Upper lobe of left lung (tissue), 6 donors: ENCODE measurements at regions not wholly inside any gene's neighbourhood (a gene's known extent, or its start where the extent isn't known, plus 50 kb on each side); places are given as distances from the start of the nearest gene placed in this dataset.

ENCODE experiments used
- ATAC-seq, 2 donors: fragments of 200-7000 bp; cut with Tn5 transposase; one replicate each; pipeline ENCODE4 v1.9.1; 2022; ENCODE audit warnings: mild to moderate bottlenecking in 2 of 2, moderate library complexity in 2 of 2; ENCODE audit not compliant: low FRiP score in 2 of 2
- DNase-seq, 2 donors: peaks; one replicate each; pipeline ENCODE4 v3.0.0-alpha.2; 2019 to 2020
- H3K27ac ChIP-seq, 4 donors: fragments of 200-600 bp; sonication (generic); one replicate each; pipeline ENCODE4 v1.5.1; 2016 to 2019
- H3K27me3 ChIP-seq, 4 donors: fragments of 200-600 bp; sonication (generic); one replicate each; pipeline ENCODE4 v1.5.1; 2017 to 2019
- H3K36me3 ChIP-seq, 4 donors: fragments of 200-600 bp; sonication (generic); one replicate each; pipeline ENCODE4 v1.5.1; 2016 to 2019
- H3K4me1 ChIP-seq, 4 donors: fragments of 200-600 bp; sonication (generic); one replicate each; pipeline ENCODE4 v1.5.1; 2018 to 2019
- H3K4me3 ChIP-seq, 4 donors: fragments of 200-600 bp; sonication (generic); one replicate each; pipeline ENCODE4 v1.5.1; 2017 to 2019; ENCODE audit warnings: mild to moderate bottlenecking in 2 of 4, moderate library complexity in 1 of 4
- H3K9me3 ChIP-seq, 4 donors: fragments of 200-600 bp; sonication (generic); one replicate each; pipeline ENCODE4 v1.5.1; 2018 to 2019
- EP300 ChIP-seq, 4 donors: sonication (generic); formaldehyde crosslinking; IDR thresholded peaks; one replicate each; pipeline ENCODE4 v1.5.1; 2017; ENCODE audit warnings: antibody characterized with exemption in 4 of 4, control low read depth in 2 of 4
- POLR2A ChIP-seq, 4 donors: fragments of 450-650 bp; IDR thresholded peaks; one replicate each; pipeline ENCODE4 v1.5.1; 2016 to 2017; ENCODE audit warnings: antibody characterized with exemption in 4 of 4, mild to moderate bottlenecking in 2 of 4
- POLR2AphosphoS5 ChIP-seq, 2 donors: sonication (generic); formaldehyde crosslinking; IDR thresholded peaks; one replicate each; pipeline ENCODE4 v1.5.1; 2017; ENCODE audit warnings: antibody characterized with exemption in 2 of 2
- WGBS, 2 donors: methylation state at CpG; one replicate each; pipeline ENCODE4 v1.1.5; 2017 to 2018; 5-methylcytosine and 5-hydroxymethylcytosine counted together
- TF ChIP-seq, protein P1 (sequence below), 6 experiments: fragments of 450-650 bp in 4 of 6; fragments of 200-600 bp in 2 of 6; sonication (generic) in 2 of 6; IDR thresholded peaks; one replicate each; pipeline ENCODE4 v1.5.1; 2016 to 2019; ENCODE audit warnings: antibody characterized with exemption in 6 of 6
- donor health status: DM: no; HTN: no; CAD: no; lungs with moderate emphysema.
- donor health status: DM: no; HTN: yes; CAD: no; lungs with severe emphysema.

DNA sequence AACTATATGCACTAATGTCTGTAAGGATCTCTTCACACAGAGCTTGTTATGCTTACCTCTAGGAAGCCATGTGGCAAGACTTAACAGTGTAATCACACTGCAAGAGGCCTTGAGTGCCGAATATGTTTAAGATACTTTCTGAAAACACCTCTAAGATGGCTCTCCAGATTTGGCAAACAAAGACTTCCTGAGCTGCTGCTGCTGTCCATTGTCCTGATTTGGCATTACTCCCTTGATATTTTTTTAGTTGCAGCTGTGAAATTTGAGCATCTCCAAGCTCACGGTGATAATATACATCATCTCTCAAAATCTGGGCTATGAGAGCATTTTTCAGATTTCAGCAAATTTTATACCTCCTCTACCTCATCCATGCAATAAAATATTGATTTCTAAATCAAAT lies 384.5 kb upstream of the CDH6 start:
- H3K27ac ChIP-seq: no peak overlapping the region
- DNase-seq: no peak
- no peaks in the 10 kb centered on the region for H3K4me1 ChIP-seq
- ATAC-seq: no peak
- no peak for TF ChIP-seq POLR2AphosphoS5 (IDR thresholded peaks at IDR 0.05)
- TF ChIP-seq, protein P1, sequence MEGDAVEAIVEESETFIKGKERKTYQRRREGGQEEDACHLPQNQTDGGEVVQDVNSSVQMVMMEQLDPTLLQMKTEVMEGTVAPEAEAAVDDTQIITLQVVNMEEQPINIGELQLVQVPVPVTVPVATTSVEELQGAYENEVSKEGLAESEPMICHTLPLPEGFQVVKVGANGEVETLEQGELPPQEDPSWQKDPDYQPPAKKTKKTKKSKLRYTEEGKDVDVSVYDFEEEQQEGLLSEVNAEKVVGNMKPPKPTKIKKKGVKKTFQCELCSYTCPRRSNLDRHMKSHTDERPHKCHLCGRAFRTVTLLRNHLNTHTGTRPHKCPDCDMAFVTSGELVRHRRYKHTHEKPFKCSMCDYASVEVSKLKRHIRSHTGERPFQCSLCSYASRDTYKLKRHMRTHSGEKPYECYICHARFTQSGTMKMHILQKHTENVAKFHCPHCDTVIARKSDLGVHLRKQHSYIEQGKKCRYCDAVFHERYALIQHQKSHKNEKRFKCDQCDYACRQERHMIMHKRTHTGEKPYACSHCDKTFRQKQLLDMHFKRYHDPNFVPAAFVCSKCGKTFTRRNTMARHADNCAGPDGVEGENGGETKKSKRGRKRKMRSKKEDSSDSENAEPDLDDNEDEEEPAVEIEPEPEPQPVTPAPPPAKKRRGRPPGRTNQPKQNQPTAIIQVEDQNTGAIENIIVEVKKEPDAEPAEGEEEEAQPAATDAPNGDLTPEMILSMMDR (IDR thresholded peaks at IDR 0.05): no peak
- no peak for TF ChIP-seq POLR2A (IDR thresholded peaks at IDR 0.05)
- TF ChIP-seq EP300 (IDR thresholded peaks at IDR 0.05): no peak
- no peak overlapping the region for H3K4me3 ChIP-seq
- H3K36me3 ChIP-seq: no peaks in the 10 kb centered on the region
- WGBS, 2 donors: 43 to 57% methylated on average over 2 of the region's 2 CpGs
- H3K27me3 ChIP-seq: no peaks in the 10 kb centered on the region
- H3K9me3 ChIP-seq: no peaks in the 10 kb centered on the region

DNA sequence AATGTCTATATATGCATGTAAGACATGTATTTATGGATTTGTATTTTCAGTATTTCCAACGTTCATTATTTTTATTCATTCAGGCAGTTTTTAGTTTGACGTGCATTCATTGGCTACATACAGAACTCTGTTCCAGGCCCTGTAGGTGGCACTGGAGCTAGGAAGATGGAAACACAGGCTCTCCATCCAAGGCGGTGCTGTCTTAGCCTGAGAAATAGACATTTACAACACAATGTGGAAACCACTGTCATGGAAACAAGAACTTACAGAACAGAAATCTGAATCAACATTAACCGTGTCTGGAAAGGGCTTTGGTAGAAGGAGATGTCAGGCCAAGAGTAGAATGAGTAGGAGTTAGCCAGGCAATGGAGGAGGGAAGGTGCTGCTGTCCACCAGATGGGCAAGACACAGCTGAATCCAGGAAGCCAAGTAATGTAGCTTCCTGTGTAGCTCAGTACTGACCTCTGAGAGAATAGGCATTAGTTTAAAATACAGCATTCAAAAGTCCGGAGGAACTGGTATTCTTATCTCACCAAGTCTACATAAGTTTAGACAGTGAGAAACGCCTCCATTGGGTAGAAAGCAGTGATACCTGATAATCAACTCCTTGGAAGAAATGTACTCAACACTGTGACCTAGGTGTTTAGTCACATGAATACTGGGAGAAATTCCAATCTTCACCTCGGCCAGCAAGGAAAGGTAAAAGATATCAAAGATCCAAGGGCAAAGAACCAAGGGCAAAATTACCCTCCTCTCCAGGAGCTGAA lies 388.6 kb upstream of the CDH6 start:
- Histone ChIP-seq H3K27me3 (no peaks in the 10 kb centered on the region), H3K4me3 (no peak overlapping the region), H3K36me3 (no peaks in the 10 kb centered on the region), H3K9me3 (no peaks in the 10 kb centered on the region), H3K27ac (no peak overlapping the region), H3K4me1 (no peaks in the 10 kb centered on the region)
- TF ChIP-seq, protein P1 (IDR thresholded peaks at IDR 0.05): no peak
- no peak for TF ChIP-seq EP300 (IDR thresholded peaks at IDR 0.05)
- no peak for ATAC-seq
- WGBS, 2 donors: 53 to 62% methylated on average over 7 of the region's 7 CpGs
- no peak for DNase-seq

DNA sequence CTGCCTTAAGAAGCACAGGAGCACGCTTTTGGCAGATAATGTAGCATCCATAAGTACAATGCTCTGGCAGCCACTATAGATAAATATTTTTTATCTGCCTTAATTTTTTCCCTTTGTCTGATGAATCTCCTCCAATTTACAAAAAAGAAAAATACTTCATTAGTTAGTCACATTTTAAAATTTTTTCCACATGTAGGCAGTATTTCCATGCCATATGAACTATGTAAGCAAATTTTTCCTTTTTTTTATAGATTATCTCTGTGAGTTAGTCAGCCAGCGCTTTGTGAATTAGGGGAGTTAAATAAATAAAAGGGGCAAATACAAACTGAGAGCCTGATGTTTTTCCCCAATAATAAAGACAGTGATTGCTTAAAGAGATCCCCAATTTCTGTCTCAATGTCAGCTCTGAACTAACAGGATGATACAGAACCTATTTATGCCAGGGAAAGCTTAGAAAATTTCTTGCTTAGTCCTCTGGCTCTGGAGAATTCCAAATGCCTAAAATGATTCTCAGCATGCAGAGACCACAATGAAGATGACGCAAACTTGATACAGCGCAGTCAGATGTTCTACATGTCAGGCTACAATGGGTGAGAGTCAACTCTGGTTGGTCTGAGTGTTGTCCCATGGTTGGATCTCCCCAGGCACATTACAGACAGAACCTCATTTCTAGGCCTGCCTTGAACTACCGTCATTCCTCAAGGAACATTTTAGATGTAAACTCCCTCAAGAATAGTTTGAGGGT lies 390.4 kb upstream of the CDH6 start:
- Histone ChIP-seq H3K4me3 (no peak overlapping the region), H3K36me3 (no peaks in the 10 kb centered on the region), H3K27me3 (no peaks in the 10 kb centered on the region), H3K4me1 (no peaks in the 10 kb centered on the region), H3K27ac (no peak overlapping the region), H3K9me3 (no peaks in the 10 kb centered on the region)
- no peak for DNase-seq
- no peak for ATAC-seq
- no peak for TF ChIP-seq EP300 (IDR thresholded peaks at IDR 0.05)
- TF ChIP-seq POLR2AphosphoS5 (IDR thresholded peaks at IDR 0.05): no peak
- TF ChIP-seq, protein P1 (IDR thresholded peaks at IDR 0.05): no peak
- no peak for TF ChIP-seq POLR2A (IDR thresholded peaks at IDR 0.05)
- WGBS, 2 donors: 83 to 88% methylated on average over 5 of the region's 5 CpGs

DNA sequence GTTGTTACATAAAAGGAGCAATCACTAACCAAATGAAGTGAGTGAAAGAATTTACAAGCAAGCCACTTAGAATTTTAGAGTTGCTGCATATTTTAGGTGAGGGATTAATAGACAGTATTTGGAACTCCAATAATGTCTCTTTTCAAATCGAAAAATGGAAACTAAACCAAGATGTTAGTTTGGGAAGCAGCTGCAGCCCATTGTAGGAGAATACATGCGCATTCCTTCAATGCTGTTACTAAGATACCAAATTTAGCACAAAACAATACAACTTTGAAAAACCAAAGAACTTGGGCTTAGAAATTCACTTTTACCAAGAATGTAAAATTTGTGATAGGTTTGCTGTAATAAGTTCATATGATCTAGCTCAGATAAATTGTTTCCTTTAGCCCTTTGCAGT lies 411.8 kb upstream of the CDH6 start:
- WGBS, 2 donors: 67 to 74% methylated on average over 2 of the region's 2 CpGs
- ATAC-seq (no peak), DNase-seq (no peak)
- Histone ChIP-seq H3K36me3 (no peaks in the 10 kb centered on the region), H3K4me1 (no peaks in the 10 kb centered on the region), H3K4me3 (no peak overlapping the region), H3K9me3 (no peaks in the 10 kb centered on the region), H3K27me3 (no peaks in the 10 kb centered on the region), H3K27ac (no peak overlapping the region)
- TF ChIP-seq POLR2AphosphoS5 (IDR thresholded peaks at IDR 0.05): no peak
- no peak for TF ChIP-seq POLR2A (IDR thresholded peaks at IDR 0.05)
- TF ChIP-seq EP300 (IDR thresholded peaks at IDR 0.05): no peak
- TF ChIP-seq, protein P1 (IDR thresholded peaks at IDR 0.05): no peak
